ENCODE measurements at regions not wholly inside any gene's neighbourhood (a gene's known extent, or its start where the extent isn't known, plus 50 kb on each side); places are given as distances from the start of the nearest gene placed in this dataset.
"Not testable (repeated sequence)": the region's sequence is repeated elsewhere in the genome, so short reads cannot be mapped to it uniquely, and the experiment has no call there.

- H2AK5ac ChIP-seq (ENCODE audit: low read depth, low read length); H3K4ac ChIP-seq (ENCODE audit: low read depth, low read length); H3K4me1 ChIP-seq (ENCODE audit: control insufficient read depth, insufficient read depth, low read length); H3K9me1 ChIP-seq (ENCODE audit: insufficient read depth, low read length); intact Hi-C loops (cut with micrococcal nuclease); H3K56ac ChIP-seq (ENCODE audit: extremely low read depth, insufficient read depth, low read length); H3K36me3 ChIP-seq (ENCODE audit: control insufficient read depth, insufficient read depth, low read length); H3K27ac ChIP-seq (ENCODE audit: insufficient read depth, low read length); H3K23ac ChIP-seq (ENCODE audit: low read depth, low read length); H2BK120ac ChIP-seq (ENCODE audit: low read depth, low read length); H2AFZ ChIP-seq (replicated peaks; ENCODE audit: low read length, poor library complexity); H3K14ac ChIP-seq (replicated peaks; ENCODE audit: low read depth, low read length); H3K9ac ChIP-seq (ENCODE audit: low read depth, low read length); in situ Hi-C loops (cut with MboI; ENCODE audit: low sequenced_read_pairs); H3K79me1 ChIP-seq (ENCODE audit: low read depth in 1 of 2, low read length in 2 of 2); H2BK20ac ChIP-seq (ENCODE audit: low read depth, low read length); H4K20me1 ChIP-seq (ENCODE audit: insufficient read depth, low read length); H4K8ac ChIP-seq (ENCODE audit: low read depth in 2 of 2, low read length in 2 of 2); dilution Hi-C loops (cut with HindIII; ENCODE audit: low sequenced_read_pairs, unreplicated experiment); POLR2A ChIA-PET (ENCODE audit: unreplicated experiment); BruUV-seq (replicated peaks); H2BK15ac ChIP-seq (ENCODE audit: low read depth, low read length); H3K4me3 ChIP-seq (ENCODE audit: insufficient read depth, low read depth, low read length); H3K27me3 ChIP-seq (ENCODE audit: control insufficient read depth, insufficient read depth, low read length); H2AK9ac ChIP-seq (replicated peaks; ENCODE audit: low read depth, low read length, poor library complexity); H3K9me3 ChIP-seq (ENCODE audit: control insufficient read depth, insufficient read depth, low read length); H4K5ac ChIP-seq (ENCODE audit: low read depth, low read length); H4K91ac ChIP-seq (ENCODE audit: insufficient read depth, low read depth, low read length): not testable (repeated sequence)
- ATAC-seq (ENCODE audit: low read depth) = peak; percentile 93
- CTCF ChIA-PET = interaction anchor here (0.6 kb wide), 1 partner anchor 38 kb away, joined by 7 read pairs; no protein-coding TSS in a partner anchor
- peak overlapping the region; percentile 86 for H3K4me2 ChIP-seq (ENCODE audit: low read depth, low read length)
- H2BK5ac ChIP-seq (ENCODE audit: low read depth, low read length, poor library complexity, severe bottlenecking) = peak overlapping the region; percentile 34
- WGBS, 2 experiments (ENCODE audit: extremely low coverage in 2 of 2, insufficient read length in 1 of 2) = no CpG with 5 or more reads among the region's 6 CpGs
- peak; percentile 4 for DNase-seq
- H3K18ac ChIP-seq (ENCODE audit: low read depth, low read length) = peak overlapping the region; percentile 58; the same call in 1 of the 2 replicates
These were observed 178.9 kb upstream of the POMZP3 start for GRCh38 chr7:76806010-76806409.

GRCh38 chr7:76805262-76805661, 178.2 kb upstream of the POMZP3 start:
- H3K23ac ChIP-seq (ENCODE audit: low read depth, low read length) = not testable (repeated sequence)
- peak overlapping the region; percentile 70; the same call in 1 of the 2 replicates for H3K4me2 ChIP-seq (ENCODE audit: low read depth, low read length)

More at GRCh38 chr7:76805262-76805661, 178.2 kb upstream of the POMZP3 start:
- in situ Hi-C loops (cut with MboI; ENCODE audit: low sequenced_read_pairs); H3K56ac ChIP-seq (ENCODE audit: extremely low read depth, insufficient read depth, low read length); DNase-seq; H2BK15ac ChIP-seq (ENCODE audit: low read depth, low read length); H3K9me1 ChIP-seq (ENCODE audit: insufficient read depth, low read length); H3K4me1 ChIP-seq (ENCODE audit: control insufficient read depth, insufficient read depth, low read length); H2BK20ac ChIP-seq (ENCODE audit: low read depth, low read length); H2AK5ac ChIP-seq (ENCODE audit: low read depth, low read length); H4K8ac ChIP-seq (ENCODE audit: low read depth in 2 of 2, low read length in 2 of 2); H3K4ac ChIP-seq (ENCODE audit: low read depth, low read length); ATAC-seq (ENCODE audit: low read depth); H2AFZ ChIP-seq (replicated peaks; ENCODE audit: low read length, poor library complexity); BruUV-seq (replicated peaks); H2BK120ac ChIP-seq (ENCODE audit: low read depth, low read length); H4K20me1 ChIP-seq (ENCODE audit: insufficient read depth, low read length); dilution Hi-C loops (cut with HindIII; ENCODE audit: low sequenced_read_pairs, unreplicated experiment); H2AK9ac ChIP-seq (replicated peaks; ENCODE audit: low read depth, low read length, poor library complexity); intact Hi-C loops (cut with micrococcal nuclease); H3K36me3 ChIP-seq (ENCODE audit: control insufficient read depth, insufficient read depth, low read length); H4K91ac ChIP-seq (ENCODE audit: insufficient read depth, low read depth, low read length); H4K5ac ChIP-seq (ENCODE audit: low read depth, low read length); H3K27me3 ChIP-seq (ENCODE audit: control insufficient read depth, insufficient read depth, low read length); H3K14ac ChIP-seq (replicated peaks; ENCODE audit: low read depth, low read length); H3K79me1 ChIP-seq (ENCODE audit: low read depth in 1 of 2, low read length in 2 of 2); H3K4me3 ChIP-seq (ENCODE audit: insufficient read depth, low read depth, low read length); H3K9me3 ChIP-seq (ENCODE audit: control insufficient read depth, insufficient read depth, low read length); POLR2A ChIA-PET (ENCODE audit: unreplicated experiment); H3K9ac ChIP-seq (ENCODE audit: low read depth, low read length); H3K27ac ChIP-seq (ENCODE audit: insufficient read depth, low read length): not testable (repeated sequence)
- Histone ChIP-seq H2BK5ac (ENCODE audit: low read depth, low read length, poor library complexity, severe bottlenecking) (peak overlapping the region; percentile 0), H3K18ac (ENCODE audit: low read depth, low read length) (0 out of 2 replicates have a peak overlapping the region, but pooled peaks have one; percentile 23)
- no CpG with 5 or more reads among the region's 1 CpG for WGBS, 2 experiments (ENCODE audit: extremely low coverage in 2 of 2, insufficient read length in 1 of 2)
- CTCF ChIA-PET = interaction anchor here (0.6 kb wide), 1 partner anchor 39 kb away, joined by 7 read pairs; no protein-coding TSS in a partner anchor

All from IMR-90 (cell line).